ENCODE measurements at regions not wholly inside any gene's neighbourhood (a gene's known extent, or its start where the extent isn't known, plus 50 kb on each side); places are given as distances from the start of the nearest gene placed in this dataset.
"Not testable (repeated sequence)": the region's sequence is repeated elsewhere in the genome, so short reads cannot be mapped to it uniquely, and the experiment has no call there.

DNA sequence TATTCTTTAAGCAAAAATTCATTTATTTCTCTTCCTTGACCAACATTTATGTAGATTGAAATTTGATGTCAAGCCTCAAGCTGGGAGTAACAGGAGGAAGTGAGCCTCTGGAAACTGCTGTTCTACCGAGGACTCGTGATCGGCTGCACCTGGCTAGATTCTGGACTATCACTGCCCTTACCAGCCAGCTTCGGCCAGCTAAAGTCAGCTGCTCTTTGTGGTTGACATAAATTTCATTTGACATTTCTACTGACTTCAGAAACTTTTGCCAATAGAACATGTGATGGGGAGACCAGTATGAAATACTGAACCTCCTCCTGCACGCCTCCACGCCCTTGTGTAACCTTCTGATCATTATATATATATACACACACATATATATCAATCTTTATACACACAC lies 74.2 kb upstream of the RGPD5 start:
- no peak for DNase-seq (ENCODE audit: low read depth)

DNA sequence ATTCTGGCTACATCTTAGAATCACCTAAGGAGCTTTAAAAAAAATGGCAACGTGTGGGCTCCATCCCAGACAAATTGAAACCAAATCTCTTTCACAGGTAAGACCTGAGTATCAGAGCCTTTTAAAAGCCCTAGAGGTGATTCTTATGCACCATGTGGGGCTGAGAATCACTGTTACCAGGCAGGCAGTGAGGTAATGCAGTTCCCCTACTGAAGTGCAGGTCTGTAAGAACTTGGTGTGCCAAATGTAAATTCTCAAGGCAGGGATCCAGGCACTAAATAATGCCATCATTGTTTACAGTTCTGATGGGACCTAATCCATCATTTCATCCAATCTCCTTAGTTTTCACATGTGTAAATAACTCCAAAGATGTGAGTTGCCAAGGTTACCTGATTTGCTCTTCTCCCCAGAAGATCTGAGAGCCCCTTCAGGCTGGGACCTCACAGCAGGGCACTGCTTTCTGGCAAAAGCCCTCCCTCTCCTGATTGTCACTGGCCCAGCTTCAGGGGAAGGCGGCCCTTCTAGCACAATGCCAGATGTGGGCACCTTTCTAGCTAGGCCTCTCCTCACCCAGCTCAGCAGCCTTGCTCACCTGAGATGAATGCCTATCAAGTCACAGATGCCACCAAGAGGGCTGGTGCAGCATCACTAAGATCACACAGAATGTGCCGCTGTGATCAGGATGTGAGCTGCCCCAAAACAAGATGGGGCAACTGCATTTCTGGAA lies 73.6 kb upstream of the RGPD5 start:
- DNase-seq (ENCODE audit: low read depth), result no peak

DNA sequence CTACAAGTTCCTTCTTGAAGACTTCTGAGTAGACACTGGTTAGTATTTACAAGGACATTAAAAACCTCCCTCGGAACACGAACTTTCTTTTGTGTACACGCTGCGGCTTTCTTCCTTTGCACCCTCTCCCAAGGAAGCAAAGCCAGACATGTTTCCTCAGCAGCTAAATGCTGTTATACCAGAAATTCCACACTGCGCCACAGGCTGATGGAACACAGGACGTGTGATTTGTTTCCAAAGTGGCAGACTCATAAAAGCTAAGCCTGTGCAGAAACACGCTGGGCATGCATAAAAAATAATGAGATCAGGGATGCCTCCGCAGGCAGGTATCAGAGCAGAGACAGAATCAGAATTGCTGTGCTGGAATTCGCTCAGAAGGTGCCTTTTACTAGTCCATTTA lies 73.0 kb upstream of the RGPD5 start:
- DNase-seq (ENCODE audit: low read depth), result no peak

DNA sequence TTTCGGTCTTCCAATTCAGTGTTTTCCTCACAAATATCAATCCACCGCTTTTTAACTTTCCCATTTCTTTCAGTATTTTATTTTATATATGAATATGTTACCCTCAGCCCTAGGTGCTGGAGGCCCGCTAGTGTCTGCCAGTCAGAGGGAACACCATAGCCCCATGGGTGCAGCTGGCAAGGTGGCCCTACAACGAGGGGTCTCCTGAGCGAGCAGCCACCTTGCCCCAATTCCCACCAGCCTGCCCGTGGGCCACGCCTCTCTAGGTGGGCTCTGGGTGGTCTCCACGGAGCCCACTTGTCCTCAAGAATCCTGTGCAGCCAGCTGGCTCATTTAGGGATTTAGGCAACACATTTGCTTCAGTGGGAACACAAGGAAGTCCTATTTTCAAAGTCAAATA lies 72.5 kb upstream of the RGPD5 start:
- no peak for DNase-seq (ENCODE audit: low read depth)

GRCh38 chr2:109722026-109722425 lies 72.1 kb upstream of the RGPD5 start:
- no peak for DNase-seq (ENCODE audit: low read depth)

DNA sequence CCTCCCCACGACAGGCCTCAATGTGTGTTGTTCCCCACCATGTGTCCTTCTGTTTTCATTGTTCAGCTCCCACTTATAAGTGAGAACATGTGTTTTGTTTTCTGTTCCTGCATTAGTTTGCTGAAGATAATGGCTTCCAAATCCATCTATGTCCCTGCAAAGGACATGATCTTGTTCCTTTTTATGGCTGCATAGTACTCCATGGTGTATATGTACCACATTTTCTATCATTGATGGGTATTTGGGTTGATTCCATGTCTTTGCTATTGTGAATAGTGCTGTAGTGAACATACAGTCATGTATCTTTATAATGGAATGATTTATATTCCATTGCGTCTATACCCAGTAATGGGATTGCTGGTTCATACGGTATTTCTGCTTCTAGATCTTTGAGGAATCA lies 71.5 kb upstream of the RGPD5 start:
- not testable (repeated sequence) for DNase-seq (ENCODE audit: low read depth)

- DNase-seq (ENCODE audit: low read depth), result not testable (repeated sequence)
Observed at GRCh38 chr2:109723153-109723552, 71.0 kb upstream of the RGPD5 start.

DNA sequence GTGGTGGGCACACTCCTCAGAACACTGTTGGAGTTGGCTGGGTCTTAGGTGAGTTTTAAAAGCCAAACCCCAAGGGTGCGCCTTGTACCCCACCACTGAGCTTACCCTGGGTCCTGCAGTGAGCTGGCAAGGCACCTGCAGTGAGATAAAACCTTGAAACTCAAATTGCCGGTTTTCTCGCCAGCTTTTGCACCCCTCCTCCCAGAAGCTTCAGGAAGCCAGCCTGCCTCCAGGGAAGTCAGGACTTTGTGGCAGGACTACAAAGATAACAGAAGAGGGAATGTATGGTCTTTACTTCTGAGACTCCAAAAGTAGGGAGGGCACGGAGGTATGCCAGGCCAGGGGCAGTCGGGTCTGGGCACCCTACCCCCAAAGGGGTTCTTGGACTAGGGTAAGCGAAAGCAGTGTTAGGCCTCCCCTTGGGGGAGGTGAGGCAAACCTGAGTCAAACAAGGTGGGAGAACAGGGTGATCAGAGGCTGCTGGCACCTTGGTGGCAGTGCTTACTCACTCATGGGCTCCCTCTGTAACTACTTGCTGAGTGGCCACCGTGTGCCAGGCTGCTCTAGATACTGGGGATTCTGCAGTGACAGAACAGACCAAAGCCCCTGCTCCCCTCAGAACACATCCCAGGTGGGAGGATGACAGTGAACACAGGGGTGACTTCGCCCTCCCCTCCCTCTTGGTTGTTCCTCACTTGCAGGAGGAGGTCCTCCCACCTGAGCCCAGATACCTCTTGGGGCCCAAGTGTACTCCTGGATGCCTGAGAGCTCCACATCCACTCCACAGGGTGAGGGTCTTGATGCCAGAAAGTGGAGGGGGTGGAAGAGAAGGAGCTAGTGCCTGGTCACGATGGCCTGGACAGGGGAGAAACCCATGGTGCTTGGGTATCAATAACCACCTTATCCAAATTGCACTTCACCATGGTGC lies 69.3 kb upstream of the RGPD5 start:
- no peak for DNase-seq (ENCODE audit: low read depth)

DNA sequence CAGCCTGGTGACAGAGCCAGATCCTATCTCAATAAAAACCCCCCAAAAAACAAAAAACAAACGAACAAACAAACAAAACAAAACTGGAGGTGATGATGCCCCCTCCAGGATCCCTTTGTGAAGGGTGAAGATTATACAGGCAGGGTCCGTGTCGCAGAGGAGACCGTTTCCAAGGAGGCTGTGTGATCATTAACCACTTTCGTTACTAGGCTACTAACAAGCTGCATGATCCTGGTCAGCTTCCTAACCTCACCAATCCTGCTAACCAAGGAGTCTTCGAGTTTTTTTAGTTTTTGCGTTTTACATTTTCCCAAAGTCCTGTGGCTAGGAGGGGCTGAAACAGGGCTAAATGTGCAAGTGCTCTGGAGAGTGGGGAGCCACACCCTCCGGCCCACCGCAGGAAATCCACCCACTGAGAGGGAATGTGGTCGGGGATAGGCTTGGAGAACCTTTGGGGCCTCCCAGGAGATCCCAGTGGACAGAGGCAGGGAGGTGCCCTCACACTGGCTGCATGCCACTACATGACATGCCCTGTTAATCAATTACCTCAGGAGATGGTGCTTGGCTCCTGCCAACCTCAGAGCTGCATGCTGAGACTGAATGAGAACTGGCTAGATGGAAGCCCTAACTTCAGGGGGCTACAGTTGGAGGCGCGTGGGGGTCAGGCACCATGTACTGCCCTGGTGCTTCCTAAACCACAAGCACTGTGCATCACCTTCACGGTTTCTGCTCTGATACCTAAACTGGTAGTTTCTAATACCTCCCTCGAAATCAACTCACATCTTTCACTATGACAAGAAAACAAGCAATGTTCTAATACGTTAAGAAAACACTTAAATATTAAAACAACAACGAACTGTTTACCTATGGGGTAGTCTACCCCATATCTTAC lies 67.5 kb upstream of the RGPD5 start:
- DNase-seq (ENCODE audit: low read depth), result no peak

- DNase-seq (ENCODE audit: low read depth), result no peak
Observed at GRCh38 chr2:109727929-109728447, 66.1 kb upstream of the RGPD5 start.

GRCh38 chr2:109733746-109734145 lies 60.4 kb upstream of the RGPD5 start:
- not testable (repeated sequence) for DNase-seq (ENCODE audit: low read depth)

- peak; percentile 48 for DNase-seq (ENCODE audit: low read depth)
Observed at GRCh38 chr2:109736177-109736827, 57.8 kb upstream of the RGPD5 start.
